Eye (tissue), 1 donor: ENCODE measurements at regions not wholly inside any gene's neighbourhood (a gene's known extent, or its start where the extent isn't known, plus 50 kb on each side); places are given as distances from the start of the nearest gene placed in this dataset.
"Not testable (repeated sequence)": the region's sequence is repeated elsewhere in the genome, so short reads cannot be mapped to it uniquely, and the experiment has no call there.

Source experiments
- DNase-seq: peaks from one replicate; pipeline ENCODE4 v3.0.0-alpha.2; 2015

DNA sequence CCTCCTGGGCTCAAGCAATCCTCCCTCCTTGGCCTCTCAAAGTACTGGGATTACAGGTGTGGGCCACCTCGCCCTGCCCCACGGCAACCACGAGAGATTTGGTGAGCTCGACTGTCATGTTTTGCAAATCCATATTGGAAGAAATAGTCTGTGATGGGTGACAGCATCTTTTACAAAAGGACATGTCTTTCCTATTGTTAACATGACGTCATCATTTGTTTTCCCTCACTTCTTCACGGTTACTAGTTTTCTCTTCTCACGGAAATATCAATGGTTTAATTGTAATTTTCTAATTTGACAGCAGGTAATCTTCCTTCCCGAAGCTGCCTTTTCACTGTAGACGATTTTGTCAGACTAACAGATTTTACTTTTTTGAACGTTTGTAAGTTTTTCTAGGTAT, 110.8 kb upstream of the GREM2 start:
- DNase-seq = no peak

DNA sequence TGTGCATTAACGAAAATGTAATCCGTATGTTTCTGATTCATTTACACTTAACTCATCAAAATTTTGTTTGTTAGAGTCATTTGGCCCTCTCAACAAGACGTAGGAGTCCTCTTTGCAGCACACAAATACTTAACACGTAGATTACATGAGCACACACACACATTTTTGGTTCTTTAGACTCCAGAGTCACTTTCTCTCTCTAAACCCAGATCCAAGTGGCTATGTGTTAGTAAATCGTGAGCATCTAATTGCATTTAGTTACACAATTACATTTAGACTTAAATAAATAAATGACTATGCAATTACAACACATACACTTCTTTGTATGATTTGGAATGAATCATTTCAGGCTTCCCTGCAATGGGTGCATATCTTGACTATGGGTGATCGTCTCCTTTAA, 109.0 kb upstream of the GREM2 start:
- no peak for DNase-seq

GRCh38 chr1:240719953-240720700, 108.2 kb upstream of the GREM2 start:
- DNase-seq = peak; percentile 41

- DNase-seq = not testable (repeated sequence)
Measured at GRCh38 chr1:240716538-240716937, 104.6 kb upstream of the GREM2 start.

DNA sequence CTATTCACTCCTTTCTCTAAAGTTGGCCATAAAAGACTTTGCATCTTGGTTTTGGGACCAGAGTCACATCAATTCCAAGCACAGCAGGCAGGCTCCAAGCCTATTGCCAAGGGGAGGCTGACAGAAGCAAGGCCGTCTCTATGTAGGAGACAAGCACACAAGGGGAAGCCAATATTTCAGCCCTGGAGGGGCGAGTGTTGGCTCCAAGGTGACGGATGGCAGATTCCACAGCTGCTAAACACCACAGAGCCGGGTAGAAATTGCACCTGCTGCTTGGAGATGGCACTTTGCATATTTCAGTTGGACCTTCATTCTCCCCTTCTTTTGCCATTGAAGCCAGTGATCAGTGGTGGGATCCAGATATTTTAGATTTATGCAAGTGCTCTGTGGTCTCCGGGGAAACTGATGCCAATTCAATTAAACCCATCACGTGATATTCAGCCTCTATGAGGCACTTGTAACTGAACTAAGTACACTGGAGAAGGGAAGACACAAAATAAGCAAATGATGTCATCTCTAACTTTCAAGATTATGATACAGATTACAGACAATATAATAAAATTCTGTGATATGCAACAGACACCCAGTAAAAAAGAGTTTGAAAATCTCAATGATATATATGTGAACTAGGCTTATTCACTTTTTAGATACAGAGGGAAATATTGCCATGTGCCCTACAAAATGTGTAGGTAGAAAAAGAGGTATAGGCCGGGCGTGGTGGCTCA, 102.8 kb upstream of the GREM2 start:
- DNase-seq = no peak

DNA sequence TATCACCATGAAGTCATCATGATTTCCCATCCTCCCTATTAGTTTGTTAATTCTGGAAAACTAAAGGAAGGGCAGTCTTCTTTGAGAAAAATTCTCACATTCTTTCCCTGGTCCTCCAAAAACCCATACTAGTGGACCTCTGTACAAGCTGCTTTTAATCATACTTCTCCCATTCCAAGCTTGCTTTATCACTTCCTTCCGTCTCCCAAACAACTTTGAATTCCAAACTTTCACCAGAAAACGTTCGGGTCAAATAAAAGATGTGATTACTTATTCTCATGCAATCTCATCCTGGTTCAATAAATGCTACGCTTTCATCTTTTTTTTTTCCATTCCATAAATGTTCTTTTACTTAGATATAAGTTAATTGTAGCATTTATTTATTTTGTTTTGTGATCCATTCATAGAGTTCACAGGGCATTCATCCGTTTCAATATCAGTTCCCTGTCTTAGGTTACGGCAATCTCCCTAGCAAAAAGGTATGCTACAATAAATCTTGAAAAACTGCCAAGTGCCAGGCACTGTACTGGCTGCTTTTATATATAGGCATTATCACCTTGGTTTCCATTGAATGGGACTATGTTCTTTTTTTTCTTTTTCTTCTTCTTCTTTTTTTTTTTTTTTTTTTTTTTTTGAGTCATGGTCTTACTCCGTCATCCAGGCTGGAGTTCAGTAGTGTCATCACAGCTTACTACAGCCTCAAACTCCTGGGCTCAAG, 100.2 kb upstream of the GREM2 start:
- no peak for DNase-seq

GRCh38 chr1:240711020-240711419, 99.1 kb upstream of the GREM2 start:
- DNase-seq = no peak

DNA sequence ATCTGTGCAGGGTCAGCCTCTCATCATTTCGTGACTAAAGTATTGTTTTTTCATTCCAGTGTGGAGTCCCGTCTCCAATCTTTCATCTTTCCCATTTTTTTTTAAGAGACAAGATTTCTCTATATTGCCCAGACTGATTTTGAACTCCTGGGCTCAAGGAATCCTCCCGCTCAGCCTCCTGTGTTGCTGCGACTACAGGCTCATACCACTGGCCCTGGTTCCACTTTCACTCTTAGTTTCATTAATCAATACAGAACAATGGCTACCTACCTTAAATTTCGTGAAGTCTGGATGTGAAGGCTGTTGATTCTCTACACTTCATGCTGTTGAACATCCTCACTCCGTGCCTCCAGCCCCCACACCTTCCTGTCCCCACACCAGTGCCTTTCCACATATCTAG, 97.7 kb upstream of the GREM2 start:
- DNase-seq = no peak

DNA sequence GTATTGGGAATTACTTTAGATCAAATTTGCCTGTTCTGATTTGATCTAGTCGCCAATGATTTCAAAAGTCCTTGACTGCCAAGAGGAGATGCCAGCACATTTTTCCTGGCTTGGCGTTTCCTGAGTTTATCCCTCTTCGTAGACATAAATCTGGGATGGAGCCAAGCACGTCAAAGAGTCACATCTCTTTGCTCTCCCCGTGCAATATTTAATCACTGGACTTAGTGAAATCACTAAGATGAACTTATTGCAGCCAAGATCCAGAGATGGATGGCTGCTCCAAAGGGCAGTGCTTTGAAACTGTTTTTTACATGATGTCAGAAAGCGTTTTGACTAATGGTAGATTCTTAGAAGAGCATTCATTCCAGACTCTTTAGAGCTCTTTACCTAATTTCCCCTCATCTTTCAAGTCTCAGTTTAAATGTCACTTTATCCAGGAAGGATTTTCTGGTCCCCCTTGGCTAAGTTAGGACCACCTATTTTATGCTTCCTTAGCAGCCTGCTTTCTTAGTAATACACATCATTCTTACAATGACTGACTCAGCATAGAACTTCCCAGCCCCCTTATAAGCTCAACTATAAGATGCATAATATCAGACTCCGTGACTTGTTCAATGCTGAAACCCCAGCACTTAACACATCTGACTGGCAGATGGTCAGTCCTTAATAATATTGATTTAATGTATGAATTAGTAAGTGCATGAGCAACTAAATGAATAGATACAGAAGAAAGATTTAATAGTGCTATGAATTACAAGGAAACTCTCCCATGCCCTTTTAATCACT, 94.4 kb upstream of the GREM2 start:
- DNase-seq = no peak

- DNase-seq = no peak
Measured at GRCh38 chr1:240705579-240705978, 93.6 kb upstream of the GREM2 start.

- DNase-seq = no peak
Measured at GRCh38 chr1:240701412-240701811, 89.5 kb upstream of the GREM2 start.

GRCh38 chr1:240695416-240695815, 83.5 kb upstream of the GREM2 start:
- no peak for DNase-seq

DNA sequence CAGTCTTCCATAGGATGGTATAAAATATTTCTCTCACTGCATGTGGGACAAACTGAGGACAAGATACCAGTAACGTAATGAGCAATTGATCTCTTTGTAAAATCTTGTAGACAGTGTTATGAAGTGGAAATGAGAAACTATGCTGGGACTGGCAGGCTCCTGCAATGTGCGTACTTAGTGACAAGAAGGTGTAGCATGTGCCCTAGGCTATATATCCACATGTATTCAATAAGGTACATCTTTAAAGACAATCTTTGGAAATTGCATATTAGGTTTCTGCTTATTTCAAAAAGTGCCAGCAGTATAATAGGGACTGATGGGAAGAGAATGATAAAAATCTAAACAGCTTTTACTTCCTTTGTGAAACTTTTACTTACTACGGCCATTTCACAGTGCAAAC, 81.9 kb upstream of the GREM2 start:
- no peak for DNase-seq

DNA sequence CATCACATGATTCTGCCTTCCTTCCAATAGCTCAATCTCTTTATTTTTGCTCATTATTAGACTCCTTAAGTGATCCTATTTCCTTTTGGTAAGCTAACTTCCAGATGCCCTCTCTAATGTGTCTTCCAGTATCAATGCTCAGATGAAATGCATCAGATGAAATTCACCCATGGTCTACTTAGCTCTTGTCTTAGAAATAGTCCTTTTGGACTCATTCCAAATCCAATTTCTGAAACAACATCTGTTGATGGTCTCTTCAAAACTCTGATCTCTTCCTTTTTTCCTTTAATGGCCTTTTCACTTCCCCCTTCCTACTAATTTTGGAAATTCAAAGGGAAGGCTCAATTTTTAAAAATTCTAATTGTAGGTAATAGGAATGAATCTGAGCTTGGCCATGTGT, 81.1 kb upstream of the GREM2 start:
- no peak for DNase-seq

- peak; percentile 78 for DNase-seq
Measured at GRCh38 chr1:240691909-240692705, 80.2 kb upstream of the GREM2 start.

GRCh38 chr1:240691501-240691900, 79.5 kb upstream of the GREM2 start:
- DNase-seq = no peak

GRCh38 chr1:240687820-240688219, 75.9 kb upstream of the GREM2 start:
- DNase-seq = no peak

DNA sequence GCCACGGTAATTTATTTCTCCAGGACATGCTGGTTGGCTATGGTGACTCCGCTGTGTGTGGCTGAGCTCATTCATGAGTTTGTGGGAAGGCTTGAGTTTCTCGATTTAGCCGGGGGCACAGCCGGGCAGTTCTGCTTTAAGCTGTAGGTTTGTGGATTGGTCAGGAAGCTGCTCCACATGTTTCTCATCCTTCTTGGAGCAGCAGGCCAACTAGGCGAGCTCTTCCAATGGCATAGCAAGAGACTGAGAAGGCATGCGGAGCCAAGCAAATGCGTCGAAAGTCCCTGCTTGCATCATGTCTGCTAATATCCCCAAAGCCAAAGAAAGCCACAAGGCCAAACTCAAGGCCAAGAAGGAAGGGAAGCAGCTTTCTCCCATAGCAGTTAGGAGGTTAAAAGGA, 71.6 kb upstream of the GREM2 start:
- no peak for DNase-seq

- no peak for DNase-seq
Measured at GRCh38 chr1:240682859-240683242, 70.9 kb upstream of the GREM2 start.

GRCh38 chr1:240682166-240682858, 70.4 kb upstream of the GREM2 start:
- DNase-seq = no peak

GRCh38 chr1:240672132-240672811, 60.3 kb upstream of the GREM2 start:
- no peak for DNase-seq
